ENCODE measurements at regions not wholly inside any gene's neighbourhood (a gene's known extent, or its start where the extent isn't known, plus 50 kb on each side); places are given as distances from the start of the nearest gene placed in this dataset.

- no peak for ATAC-seq
- no peaks in the 10 kb centered on the region for H3K9me3 ChIP-seq
- H3K36me3 ChIP-seq, result no peaks in the 10 kb centered on the region
- no peaks in the 10 kb centered on the region for H3K27me3 ChIP-seq
- TF ChIP-seq CTCF (IDR thresholded peaks at IDR 0.05), result no peak
- H3K27ac ChIP-seq, result no peak overlapping the region
- H3K4me3 ChIP-seq, result no peak overlapping the region
- intact Hi-C loops (cut with DNase I), result no loop called here
- no peak for FAIRE-seq
- H3K4me1 ChIP-seq, result no peaks in the 10 kb centered on the region
- no peak for DNase-seq
Measured at GRCh38 chr4:12146339-12146738, 717.6 kb upstream of the HS3ST1 start.

- 51 to 74% methylated on average over 1 of the region's 1 CpG for WGBS, 2 donors
- Histone ChIP-seq H3K27ac (no peak overlapping the region), H3K36me3 (no peaks in the 10 kb centered on the region), H3K27me3 (no peaks in the 10 kb centered on the region), H3K4me3 (no peak overlapping the region), H3K4me1 (no peaks in the 10 kb centered on the region), H3K9me3 (no peaks in the 10 kb centered on the region)
- no peak for TF ChIP-seq CTCF (IDR thresholded peaks at IDR 0.05)
- DNase-seq (no peak), ATAC-seq (no peak), FAIRE-seq (no peak)
- intact Hi-C loops (cut with DNase I), result no loop called here
Measured at GRCh38 chr4:12145768-12146167, 717.1 kb upstream of the HS3ST1 start.

GRCh38 chr4:12145106-12145505 is 716.4 kb upstream of the HS3ST1 start:
- intact Hi-C loops (cut with DNase I), result no loop called here
- Histone ChIP-seq H3K4me1 (no peaks in the 10 kb centered on the region), H3K36me3 (no peaks in the 10 kb centered on the region), H3K27me3 (no peaks in the 10 kb centered on the region), H3K4me3 (no peak overlapping the region), H3K9me3 (no peaks in the 10 kb centered on the region), H3K27ac (no peak overlapping the region)
- TF ChIP-seq CTCF (IDR thresholded peaks at IDR 0.05), result no peak
- FAIRE-seq (no peak), ATAC-seq (no peak), DNase-seq (no peak)
- WGBS, 2 donors, result 56 to 67% methylated on average over 2 of the region's 2 CpGs

- WGBS, 2 donors, result 48 to 55% methylated on average over 2 of the region's 2 CpGs
- Histone ChIP-seq H3K27ac (no peak overlapping the region), H3K36me3 (no peaks in the 10 kb centered on the region), H3K27me3 (no peaks in the 10 kb centered on the region), H3K9me3 (no peaks in the 10 kb centered on the region), H3K4me1 (no peaks in the 10 kb centered on the region), H3K4me3 (no peak overlapping the region)
- no peak for FAIRE-seq
- intact Hi-C loops (cut with DNase I), result no loop called here
- no peak for TF ChIP-seq CTCF (IDR thresholded peaks at IDR 0.05)
- no peak for ATAC-seq
- DNase-seq, result no peak
Measured at GRCh38 chr4:12144051-12144450, 715.4 kb upstream of the HS3ST1 start.

GRCh38 chr4:12140864-12141263 is 712.2 kb upstream of the HS3ST1 start:
- no peaks in the 10 kb centered on the region for H3K4me1 ChIP-seq
- no peak for TF ChIP-seq CTCF (IDR thresholded peaks at IDR 0.05)
- H3K27me3 ChIP-seq, result no peaks in the 10 kb centered on the region
- H3K36me3 ChIP-seq, result no peaks in the 10 kb centered on the region
- H3K27ac ChIP-seq, result no peak overlapping the region
- ATAC-seq (no peak), FAIRE-seq (no peak), DNase-seq (no peak)
- intact Hi-C loops (cut with DNase I), result no loop called here
- no peaks in the 10 kb centered on the region for H3K9me3 ChIP-seq
- no peak overlapping the region for H3K4me3 ChIP-seq

Measured in pancreas (tissue), 10 donors.